K562 (cell line): ENCODE measurements at regions not wholly inside any gene's neighbourhood (a gene's known extent, or its start where the extent isn't known, plus 50 kb on each side); places are given as distances from the start of the nearest gene placed in this dataset.

Experiments used
- CBX3 ChIP-seq, 2 experiments: IDR thresholded peaks; 1 replicate in 1 of 2; 2 replicates in 1 of 2; pipeline ENCODE4 v1.6.1; 2012; ENCODE audit warnings: inconsistent platforms in 2 of 2, low read length in 2 of 2, borderline replicate concordance in 1 of 2, control low read depth in 1 of 2
- POLR2AphosphoS5 ChIP-seq: IDR thresholded peaks from 2 replicates; pipeline ENCODE4 v1.6.1; 2011; ENCODE audit warnings: mild to moderate bottlenecking, low read depth, low read length, moderate library complexity; ENCODE audit not compliant: control insufficient read depth, insufficient read depth
- YY1 ChIP-seq, 3 experiments: IDR thresholded peaks; 2 replicates each; pipeline ENCODE4 v1.6.1; 2011; ENCODE audit warnings: low read length in 2 of 3, mild to moderate bottlenecking in 2 of 3, moderate library complexity in 2 of 3, borderline replicate concordance in 1 of 3, control low read depth in 1 of 3, low read depth in 1 of 3; ENCODE audit not compliant: insufficient read depth in 3 of 3, insufficient replicate concordance in 2 of 3, control insufficient read depth in 1 of 3, insufficient read length in 1 of 3; ENCODE audit errors: extremely low read depth in 1 of 3
- TF ChIP-seq, protein P1 (sequence below), 3 experiments: IDR thresholded peaks in 2 of 3; conservative IDR thresholded peaks in 1 of 3; 2 replicates each; pipeline ENCODE4 v1.5.1; 2011 to 2012; ENCODE audit warnings: low read length in 3 of 3, mild to moderate bottlenecking in 3 of 3, control low read depth in 2 of 3, improper control_type of control experiment in 1 of 3, inconsistent platforms in 1 of 3, low read depth in 1 of 3, mixed read lengths in 1 of 3, moderate library complexity in 1 of 3; ENCODE audit not compliant: insufficient read depth in 2 of 3

DNA sequence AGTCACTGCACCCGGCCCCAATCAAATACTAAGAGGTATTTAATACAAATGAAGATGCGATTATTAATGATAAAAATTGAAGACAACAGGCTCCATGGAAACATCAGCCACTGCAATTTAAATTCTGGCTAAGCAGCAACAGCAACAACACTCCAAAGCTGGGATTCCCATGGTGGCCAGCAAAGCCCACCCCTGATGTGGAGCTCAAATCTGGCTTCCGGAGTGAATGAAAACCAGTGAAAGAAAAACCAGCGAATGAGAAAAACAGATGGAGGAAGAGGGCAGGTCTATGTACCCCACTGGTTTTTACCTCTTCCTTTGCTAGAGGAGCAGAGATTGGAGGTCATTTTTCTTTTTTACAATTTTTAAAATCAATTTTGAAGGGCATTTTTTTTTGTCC is 135.9 kb upstream of the PDE10A start:
- TF ChIP-seq CBX3 (IDR thresholded peaks at IDR 0.05; ENCODE audit: borderline replicate concordance in 1 of 2, low read length in 2 of 2) (no peak), POLR2AphosphoS5 (no peak), YY1 (IDR thresholded peaks at IDR 0.05; ENCODE audit: borderline replicate concordance in 1 of 3, control insufficient read depth in 1 of 3, extremely low read depth in 1 of 3, insufficient read depth in 3 of 3, insufficient read length in 1 of 3, insufficient replicate concordance in 2 of 3, low read depth in 1 of 3, low read length in 2 of 3) (no peak)
- TF ChIP-seq, protein P1, sequence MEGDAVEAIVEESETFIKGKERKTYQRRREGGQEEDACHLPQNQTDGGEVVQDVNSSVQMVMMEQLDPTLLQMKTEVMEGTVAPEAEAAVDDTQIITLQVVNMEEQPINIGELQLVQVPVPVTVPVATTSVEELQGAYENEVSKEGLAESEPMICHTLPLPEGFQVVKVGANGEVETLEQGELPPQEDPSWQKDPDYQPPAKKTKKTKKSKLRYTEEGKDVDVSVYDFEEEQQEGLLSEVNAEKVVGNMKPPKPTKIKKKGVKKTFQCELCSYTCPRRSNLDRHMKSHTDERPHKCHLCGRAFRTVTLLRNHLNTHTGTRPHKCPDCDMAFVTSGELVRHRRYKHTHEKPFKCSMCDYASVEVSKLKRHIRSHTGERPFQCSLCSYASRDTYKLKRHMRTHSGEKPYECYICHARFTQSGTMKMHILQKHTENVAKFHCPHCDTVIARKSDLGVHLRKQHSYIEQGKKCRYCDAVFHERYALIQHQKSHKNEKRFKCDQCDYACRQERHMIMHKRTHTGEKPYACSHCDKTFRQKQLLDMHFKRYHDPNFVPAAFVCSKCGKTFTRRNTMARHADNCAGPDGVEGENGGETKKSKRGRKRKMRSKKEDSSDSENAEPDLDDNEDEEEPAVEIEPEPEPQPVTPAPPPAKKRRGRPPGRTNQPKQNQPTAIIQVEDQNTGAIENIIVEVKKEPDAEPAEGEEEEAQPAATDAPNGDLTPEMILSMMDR (IDR thresholded peaks at IDR 0.05 in 2 of 3, conservative IDR thresholded peaks at IDR 0.05 in 1 of 3; ENCODE audit: insufficient read depth in 2 of 3, low read depth in 1 of 3, low read length in 3 of 3): no peak
